H1 (cell line): ENCODE measurements at regions not wholly inside any gene's neighbourhood (a gene's known extent, or its start where the extent isn't known, plus 50 kb on each side); places are given as distances from the start of the nearest gene placed in this dataset.

Source experiments
- CTCF ChIA-PET: fragments of 300-600 bp; sonication (Branson Sonifier 250); formaldehyde crosslinking; loops from one replicate; lab custom pipeline; 2021; ENCODE audit not compliant: partially characterized antibody; lab: Charles Lee
- POLR2A ChIA-PET: fragments of 300-600 bp; sonication (Branson Sonifier 250); formaldehyde crosslinking; loops from one replicate; lab custom pipeline; 2021; ENCODE audit warnings: inconsistent platforms; ENCODE audit not compliant: partially characterized antibody; lab: Charles Lee
- DNase-seq, 2 experiments: peaks; one replicate each; pipeline versions ENCODE4 v3.0.0 to v3.0.0-alpha.2; 2010 to 2022; ENCODE audit warnings: low spot score in 2 of 2, low read depth in 1 of 2, mixed read lengths in 1 of 2
- FAIRE-seq: peaks from 2 replicates; lab custom pipeline; 2011; peaks lifted over from hg19 to GRCh38; lab: Jason Lieb, UNC
- H2AFZ ChIP-seq: 2 replicates; pipeline ENCODE4 v1.8.1; 2012; ENCODE audit warnings: low read length, inconsistent platforms
- H2AK5ac ChIP-seq: 2 replicates; pipeline ENCODE4 v1.6.1; 2013; ENCODE audit warnings: low read depth, low read length
- H2BK120ac ChIP-seq: replicated peaks from 2 replicates; pipeline ENCODE3; 2013; ENCODE audit warnings: low read depth, low read length, inconsistent platforms
- H2BK12ac ChIP-seq: 2 replicates; pipeline ENCODE4 v1.6.1; 2013; ENCODE audit warnings: low read depth, low read length
- H2BK15ac ChIP-seq: 2 replicates; pipeline ENCODE4 v1.6.1; 2013; ENCODE audit warnings: low read length
- H2BK20ac ChIP-seq: 2 replicates; pipeline ENCODE4 v1.6.1; 2013; ENCODE audit warnings: low read length
- H2BK5ac ChIP-seq: 2 replicates; pipeline ENCODE4 v1.6.1; 2013; ENCODE audit warnings: low read depth, low read length
- H3K14ac ChIP-seq: 2 replicates; pipeline ENCODE4 v1.6.1; 2013; ENCODE audit warnings: inconsistent platforms; ENCODE audit not compliant: insufficient read length
- H3K18ac ChIP-seq: 2 replicates; pipeline ENCODE4 v1.6.1; 2013; ENCODE audit warnings: low read length; ENCODE audit errors: extremely low read depth
- H3K23ac ChIP-seq: 2 replicates; pipeline ENCODE4 v1.6.1; 2013; ENCODE audit warnings: inconsistent platforms; ENCODE audit not compliant: insufficient read length
- H3K23me2 ChIP-seq: 2 replicates; pipeline ENCODE4 v1.6.1; 2013; ENCODE audit warnings: low read depth, low read length
- H3K27ac ChIP-seq: 2 replicates; pipeline ENCODE4 v1.6.1; 2011; ENCODE audit warnings: low read depth, low read length, inconsistent platforms
- H3K27me3 ChIP-seq, 4 experiments: replicated peaks in 1 of 4; 1 replicate in 1 of 4; 2 replicates in 3 of 4; pipeline versions ENCODE4 v1.6.1 to v1.8.1; 2011 to 2013; ENCODE audit warnings: low read length in 3 of 4, mild to moderate bottlenecking in 3 of 4, inconsistent platforms in 2 of 4, mixed read lengths in 2 of 4, moderate library complexity in 1 of 4; ENCODE audit not compliant: control insufficient read depth in 3 of 4, insufficient read depth in 3 of 4; ENCODE audit errors: extremely low read depth in 1 of 4
- H3K36me3 ChIP-seq, 4 experiments: 2 replicates each; pipeline versions ENCODE4 v1.6.1 to v1.8.1; 2011 to 2013; ENCODE audit warnings: mild to moderate bottlenecking in 4 of 4, low read length in 3 of 4, moderate library complexity in 2 of 4, control low read depth in 1 of 4, inconsistent platforms in 1 of 4; ENCODE audit not compliant: insufficient read depth in 4 of 4, control insufficient read depth in 2 of 4
- H3K4ac ChIP-seq: replicated peaks from 2 replicates; pipeline ENCODE3; 2013; ENCODE audit warnings: low read length, low read depth, mixed read lengths, inconsistent platforms; ENCODE audit not compliant: insufficient read length
- H3K4me1 ChIP-seq, 4 experiments: replicated peaks in 1 of 4; 1 replicate in 1 of 4; 2 replicates in 3 of 4; pipeline versions ENCODE4 v1.6.1 to v1.8.1; 2011 to 2013; ENCODE audit warnings: low read length in 3 of 4, inconsistent platforms in 2 of 4, mixed read lengths in 1 of 4; ENCODE audit not compliant: insufficient read depth in 4 of 4, control insufficient read depth in 3 of 4
- H3K4me2 ChIP-seq, 2 experiments: 2 replicates each; pipeline versions ENCODE4 v1.6.1 to v1.8.1; 2011 to 2013; ENCODE audit warnings: low read depth in 2 of 2, low read length in 2 of 2, control low read depth in 1 of 2, inconsistent platforms in 1 of 2, mild to moderate bottlenecking in 1 of 2; ENCODE audit not compliant: insufficient read depth in 1 of 2
- H3K4me3 ChIP-seq, 4 experiments: fragments of 200-600, 300-600 bp in 1 of 4; sonication (generic), shearing (Covaris generic), sonication (Bioruptor Twin) in 1 of 4; 2 replicates each; pipeline versions ENCODE4 v1.5.1 to v1.8.1; 2011 to 2016; ENCODE audit warnings: low read length in 4 of 4, low read depth in 3 of 4, control low read depth in 2 of 4, inconsistent platforms in 2 of 4, mild to moderate bottlenecking in 2 of 4, mixed read lengths in 1 of 4, moderate library complexity in 1 of 4; ENCODE audit not compliant: insufficient read depth in 2 of 4; ENCODE audit errors: extremely low read depth in 1 of 4
- H3K56ac ChIP-seq: replicated peaks from 2 replicates; pipeline ENCODE3; 2013; ENCODE audit warnings: low read depth, mild to moderate bottlenecking, mixed read lengths, low read length, inconsistent platforms; ENCODE audit not compliant: insufficient read length
- H3K79me1 ChIP-seq: 2 replicates; pipeline ENCODE4 v1.6.1; 2013; ENCODE audit warnings: low read depth, low read length, control low read depth
- H3K79me2 ChIP-seq, 2 experiments: 2 replicates each; pipeline versions ENCODE4 v1.6.1 to v1.8.1; 2012 to 2013; ENCODE audit warnings: low read length in 2 of 2, mild to moderate bottlenecking in 2 of 2, inconsistent platforms in 1 of 2; ENCODE audit not compliant: insufficient read depth in 2 of 2, control insufficient read depth in 1 of 2
- H3K9ac ChIP-seq, 4 experiments: replicated peaks in 1 of 4; 1 replicate in 1 of 4; 2 replicates in 3 of 4; pipeline versions ENCODE4 v1.6.1 to v1.8.1; 2011 to 2013; ENCODE audit warnings: low read depth in 3 of 4, low read length in 3 of 4, control low read depth in 2 of 4, mild to moderate bottlenecking in 2 of 4, moderate library complexity in 2 of 4, inconsistent platforms in 1 of 4; ENCODE audit errors: extremely low read depth in 1 of 4
- H3K9me3 ChIP-seq, 2 experiments: 2 replicates each; pipeline versions ENCODE4 v1.6.1 to v1.8.1; 2012 to 2013; ENCODE audit warnings: mild to moderate bottlenecking in 2 of 2, moderate library complexity in 2 of 2, control low read depth in 1 of 2, inconsistent platforms in 1 of 2, low read depth in 1 of 2, low read length in 1 of 2, mixed read lengths in 1 of 2; ENCODE audit not compliant: insufficient read depth in 2 of 2
- H4K20me1 ChIP-seq, 2 experiments: replicated peaks in 1 of 2; 2 replicates each; pipeline versions ENCODE3 to v1.8.1; 2011 to 2013; ENCODE audit warnings: inconsistent platforms in 2 of 2, low read length in 2 of 2, mild to moderate bottlenecking in 1 of 2; ENCODE audit not compliant: insufficient read depth in 2 of 2, control insufficient read depth in 1 of 2
- H4K5ac ChIP-seq: 2 replicates; pipeline ENCODE4 v1.6.1; 2013; ENCODE audit warnings: low read length, low read depth, mixed read lengths, inconsistent platforms; ENCODE audit not compliant: insufficient read length
- H4K8ac ChIP-seq: 2 replicates; pipeline ENCODE4 v1.8.0; 2013; ENCODE audit warnings: mild to moderate bottlenecking, moderate library complexity, low read length, inconsistent platforms; ENCODE audit not compliant: insufficient read depth; ENCODE audit errors: extremely low read depth
- H4K91ac ChIP-seq: replicated peaks from 2 replicates; pipeline ENCODE3; 2013; ENCODE audit warnings: low read length, mixed read lengths, inconsistent platforms; ENCODE audit not compliant: insufficient read length
- JUN ChIP-seq: IDR thresholded peaks from 2 replicates; pipeline ENCODE4 v1.6.1; 2011; ENCODE audit warnings: low read depth, mild to moderate bottlenecking, improper control_type of control experiment, low read length
- MAFK ChIP-seq: IDR thresholded peaks from 2 replicates; pipeline ENCODE4 v1.6.1; 2012; ENCODE audit warnings: low read depth, mild to moderate bottlenecking, improper control_type of control experiment, low read length
- NRF1 ChIP-seq: IDR thresholded peaks from 2 replicates; pipeline ENCODE4 v1.6.1; 2011; ENCODE audit warnings: mild to moderate bottlenecking, low read depth, low read length, improper control_type of control experiment

- FAIRE-seq (no peak), DNase-seq (no peak)
- no peak overlapping the region for H4K5ac ChIP-seq
- no peak overlapping the region for H2BK12ac ChIP-seq
- H4K91ac ChIP-seq, result no peak overlapping the region
- H3K14ac ChIP-seq, result no peak overlapping the region
- no peaks in the 10 kb centered on the region for H3K23me2 ChIP-seq
- no peak overlapping the region for H2BK15ac ChIP-seq
- H2AK5ac ChIP-seq, result no peak overlapping the region
- H3K79me1 ChIP-seq, result no peaks in the 10 kb centered on the region
- no peak overlapping the region for H3K9ac ChIP-seq
- H3K4me1 ChIP-seq, result no peaks in the 10 kb centered on the region
- no peak overlapping the region for H2BK120ac ChIP-seq
- H3K27me3 ChIP-seq, result no peaks in the 10 kb centered on the region
- H3K56ac ChIP-seq, result no peak overlapping the region
- no peaks in the 10 kb centered on the region for H3K9me3 ChIP-seq
- no peak overlapping the region for H3K4me2 ChIP-seq
- no peak overlapping the region for H3K4ac ChIP-seq
- H2BK20ac ChIP-seq, result no peak overlapping the region
- no peak overlapping the region for H3K18ac ChIP-seq
- no peak overlapping the region for H4K8ac ChIP-seq
- H3K4me3 ChIP-seq, result no peak overlapping the region
- CTCF ChIA-PET, result no interaction called here
- H3K23ac ChIP-seq, result no peak overlapping the region
- no peak overlapping the region for H3K27ac ChIP-seq
- POLR2A ChIA-PET, result no interaction called here
- H3K36me3 ChIP-seq, result no peaks in the 10 kb centered on the region
- H4K20me1 ChIP-seq, result no peaks in the 10 kb centered on the region
- H3K79me2 ChIP-seq, result no peaks in the 10 kb centered on the region
- no peak overlapping the region for H2AFZ ChIP-seq
- H2BK5ac ChIP-seq, result no peak overlapping the region
- TF ChIP-seq MAFK (peak; percentile 65; the same call in 1 of the 2 replicates), NRF1 (no peak), JUN (no peak)
Observed at GRCh38 chr20:7416382-7416781, 523.9 kb downstream of the HAO1 start.
